GM10266 (cell line): ENCODE measurements at regions not wholly inside any gene's neighbourhood (a gene's known extent, or its start where the extent isn't known, plus 50 kb on each side); places are given as distances from the start of the nearest gene placed in this dataset.

Experiments
- DNase-seq: peaks from one replicate; pipeline ENCODE4 v3.0.0; 2012; ENCODE audit errors: extremely low spot score
- CTCF ChIP-seq: IDR thresholded peaks from 2 replicates; pipeline ENCODE4 v1.5.1; 2012; ENCODE audit warnings: mild to moderate bottlenecking, low read depth; ENCODE audit not compliant: control insufficient read depth, insufficient read depth; ENCODE audit errors: missing control alignments

GRCh38 chr12:123034022-123034541 is 53.6 kb downstream of the ARL6IP4 start:
- DNase-seq = no peak
- TF ChIP-seq CTCF = no peak

- no peak for TF ChIP-seq CTCF
- no peak for DNase-seq
Observed at GRCh38 chr12:123033392-123034021, 53.0 kb downstream of the ARL6IP4 start.

DNA sequence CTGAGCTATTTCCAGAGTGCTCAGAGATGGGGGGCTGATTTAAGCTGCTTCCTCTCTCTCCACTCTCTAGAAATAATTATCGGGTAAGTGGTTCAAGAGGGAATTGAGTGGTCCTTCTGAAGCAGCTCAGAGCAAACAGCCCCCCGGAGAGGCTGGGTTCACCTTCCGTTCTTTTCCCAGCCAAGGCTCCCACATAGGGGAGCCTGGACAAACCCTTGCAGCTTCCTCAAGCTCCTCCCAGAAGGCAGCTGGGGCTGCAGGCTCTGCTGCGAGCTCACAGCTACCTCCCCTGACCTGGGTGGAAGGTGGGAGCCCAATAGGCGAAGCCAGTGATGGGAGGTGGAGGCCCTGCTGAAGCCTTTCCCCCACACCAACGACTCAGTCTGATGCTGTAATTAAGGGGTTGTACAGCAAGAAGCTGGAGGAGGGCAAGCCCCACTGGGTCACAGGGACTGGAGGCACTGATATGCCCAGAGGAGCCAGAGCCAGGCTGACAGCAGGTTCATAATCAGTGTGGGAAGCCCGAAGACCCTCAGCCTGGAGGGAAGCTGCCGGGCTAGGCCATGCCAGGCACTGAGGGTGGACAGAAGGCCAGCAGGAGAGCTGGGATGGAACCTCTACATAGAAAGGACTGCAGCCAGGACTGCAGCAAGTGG is 52.4 kb downstream of the ARL6IP4 start:
- DNase-seq = no peak

More for the DNA sequence above, 52.4 kb downstream of the ARL6IP4 start:
- no peak for TF ChIP-seq CTCF
